Panc1 (cell line): ENCODE measurements at regions not wholly inside any gene's neighbourhood (a gene's known extent, or its start where the extent isn't known, plus 50 kb on each side); places are given as distances from the start of the nearest gene placed in this dataset.
"Not testable (repeated sequence)": the region's sequence is repeated elsewhere in the genome, so short reads cannot be mapped to it uniquely, and the experiment has no call there.

Experiments
- ATAC-seq: fragments of 200-7000 bp; cut with Tn5 transposase; 2 replicates; pipeline ENCODE4 v1.9.1; 2020; ENCODE audit warnings: mild to moderate bottlenecking, moderate library complexity
- BruUV-seq: library from RNA; stranded (reverse); fragments of 400-500 nt; replicated peaks from 2 replicates; lab custom pipeline; 2021; lab: Mats Ljungman, UMichigan
- CTCF ChIA-PET: fragments of 300-600 bp; sonication (Branson Sonifier 250); formaldehyde crosslinking; loops from one replicate; lab custom pipeline; 2022; ENCODE audit warnings: antibody characterized with exemption; lab: Charles Lee
- POLR2A ChIA-PET: fragments of 300-600 bp; sonication (Branson Sonifier 250); formaldehyde crosslinking; loops from one replicate; lab custom pipeline; 2022; ENCODE audit warnings: antibody characterized with exemption; lab: Charles Lee
- DNase-seq: peaks from one replicate; pipeline ENCODE4 v3.0.0-alpha.2; 2010; ENCODE audit warnings: low read depth, low spot score
- H3K27ac ChIP-seq: 2 replicates; pipeline ENCODE4 v1.5.1; 2011; ENCODE audit warnings: mild to moderate bottlenecking, low read length, inconsistent platforms
- H3K27me3 ChIP-seq: fragments of 200-500 bp; sonication (Bioruptor generic); 2 replicates; pipeline ENCODE4 v1.6.0; 2014; ENCODE audit warnings: low read length, inconsistent platforms; ENCODE audit not compliant: control insufficient read depth, insufficient read depth
- H3K36me3 ChIP-seq: fragments of 200-500 bp; sonication (Bioruptor generic); 2 replicates; pipeline ENCODE4 v1.5.1; 2014; ENCODE audit warnings: inconsistent platforms, mild to moderate bottlenecking, low read length, moderate library complexity; ENCODE audit not compliant: control insufficient read depth, insufficient read depth
- H3K4me1 ChIP-seq: 2 replicates; pipeline ENCODE4 v1.5.1; 2011; ENCODE audit warnings: inconsistent platforms, mild to moderate bottlenecking, low read length, moderate library complexity; ENCODE audit not compliant: control insufficient read depth, insufficient read depth
- H3K4me3 ChIP-seq, 2 experiments: 2 replicates each; pipeline ENCODE4 v1.5.1; 2011 to 2012; ENCODE audit warnings: low read depth in 2 of 2, low read length in 2 of 2, mild to moderate bottlenecking in 2 of 2, inconsistent platforms in 1 of 2, moderate library complexity in 1 of 2
- H3K9me3 ChIP-seq: fragments of 200-500 bp; sonication (Bioruptor generic); 2 replicates; pipeline ENCODE4 v1.5.1; 2014; ENCODE audit warnings: low read depth, mild to moderate bottlenecking, inconsistent platforms, low read length, moderate library complexity; ENCODE audit not compliant: control insufficient read depth, insufficient read depth
- POLR2AphosphoS5 ChIP-seq: IDR thresholded peaks from 2 replicates; pipeline ENCODE4 v1.6.1; 2012; ENCODE audit warnings: mild to moderate bottlenecking, low read depth, low read length, moderate library complexity
- SIN3A ChIP-seq: IDR thresholded peaks from 2 replicates; pipeline ENCODE4 v1.6.1; 2012; ENCODE audit warnings: low read depth, mild to moderate bottlenecking, low read length, moderate library complexity, borderline replicate concordance; ENCODE audit not compliant: insufficient read depth
- TCF7L2 ChIP-seq: IDR thresholded peaks from 2 replicates; pipeline ENCODE4 v1.6.1; 2011; ENCODE audit warnings: mild to moderate bottlenecking, low read depth, low read length, inconsistent platforms
- in situ Hi-C: cut with HindIII; loops from 2 replicates; pipeline ENCODE4 v1.10.0; 2016; ENCODE audit warnings: low sequenced_read_pairs, low pct_unique_long_range_greater_than_20kb
- intact Hi-C: fragments of 100-400 bp; cut with micrococcal nuclease; formaldehyde crosslinking; loops from one replicate; pipeline ENCODE4 v1.10.0; 2022; ENCODE audit not compliant: unreplicated experiment
- TF ChIP-seq, protein P1 (sequence below), 2 experiments: IDR thresholded peaks; 2 replicates each; pipeline ENCODE4 v1.6.1; 2011 to 2012; ENCODE audit warnings: low read depth in 2 of 2, control low read depth in 1 of 2, low read length in 1 of 2, mild to moderate bottlenecking in 1 of 2, moderate library complexity in 1 of 2; ENCODE audit not compliant: insufficient read depth in 1 of 2
- TF ChIP-seq, protein P2 (sequence below): fragments of 450-650 bp; IDR thresholded peaks from 2 replicates; pipeline ENCODE4 v1.5.1; 2017; ENCODE audit warnings: mild to moderate bottlenecking

DNA sequence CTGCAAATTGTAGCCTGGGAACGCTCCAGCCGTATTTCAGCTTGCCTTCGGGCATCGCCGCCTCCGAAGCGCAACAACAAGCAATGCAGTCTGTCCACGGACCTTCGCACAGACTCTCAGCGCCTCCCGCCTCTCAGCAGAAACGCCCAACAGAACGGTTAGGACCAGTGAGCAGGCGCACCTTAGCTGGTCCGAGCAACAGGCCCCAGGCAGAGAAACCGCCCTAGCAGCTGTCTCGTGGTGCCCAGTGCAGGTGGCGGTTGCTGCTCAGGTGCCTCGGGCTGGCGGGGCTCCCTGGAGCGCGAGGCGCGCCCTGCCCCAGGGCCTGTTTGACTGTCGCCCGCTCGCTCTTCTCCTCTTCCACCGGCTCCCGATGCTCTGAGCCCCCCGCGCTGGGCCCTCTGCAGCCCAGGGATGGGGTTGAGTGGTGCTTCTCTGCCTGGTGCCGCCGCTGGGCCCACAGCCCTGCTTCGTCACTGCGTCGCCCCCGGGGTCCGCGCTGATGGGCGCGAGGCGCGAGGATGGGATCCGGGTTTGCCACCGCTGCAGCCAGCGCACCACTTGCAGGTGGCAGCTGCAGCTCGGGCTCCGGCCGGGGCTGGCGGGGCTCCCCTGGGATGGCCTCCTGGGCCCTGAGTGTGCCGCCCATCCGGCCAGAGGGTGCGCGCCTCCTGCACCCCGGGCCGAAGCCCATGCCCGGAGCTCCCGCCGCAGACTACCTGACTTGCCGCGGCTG is 268.4 kb upstream of the FRG2C start (continued):
- TF ChIP-seq, protein P1, sequence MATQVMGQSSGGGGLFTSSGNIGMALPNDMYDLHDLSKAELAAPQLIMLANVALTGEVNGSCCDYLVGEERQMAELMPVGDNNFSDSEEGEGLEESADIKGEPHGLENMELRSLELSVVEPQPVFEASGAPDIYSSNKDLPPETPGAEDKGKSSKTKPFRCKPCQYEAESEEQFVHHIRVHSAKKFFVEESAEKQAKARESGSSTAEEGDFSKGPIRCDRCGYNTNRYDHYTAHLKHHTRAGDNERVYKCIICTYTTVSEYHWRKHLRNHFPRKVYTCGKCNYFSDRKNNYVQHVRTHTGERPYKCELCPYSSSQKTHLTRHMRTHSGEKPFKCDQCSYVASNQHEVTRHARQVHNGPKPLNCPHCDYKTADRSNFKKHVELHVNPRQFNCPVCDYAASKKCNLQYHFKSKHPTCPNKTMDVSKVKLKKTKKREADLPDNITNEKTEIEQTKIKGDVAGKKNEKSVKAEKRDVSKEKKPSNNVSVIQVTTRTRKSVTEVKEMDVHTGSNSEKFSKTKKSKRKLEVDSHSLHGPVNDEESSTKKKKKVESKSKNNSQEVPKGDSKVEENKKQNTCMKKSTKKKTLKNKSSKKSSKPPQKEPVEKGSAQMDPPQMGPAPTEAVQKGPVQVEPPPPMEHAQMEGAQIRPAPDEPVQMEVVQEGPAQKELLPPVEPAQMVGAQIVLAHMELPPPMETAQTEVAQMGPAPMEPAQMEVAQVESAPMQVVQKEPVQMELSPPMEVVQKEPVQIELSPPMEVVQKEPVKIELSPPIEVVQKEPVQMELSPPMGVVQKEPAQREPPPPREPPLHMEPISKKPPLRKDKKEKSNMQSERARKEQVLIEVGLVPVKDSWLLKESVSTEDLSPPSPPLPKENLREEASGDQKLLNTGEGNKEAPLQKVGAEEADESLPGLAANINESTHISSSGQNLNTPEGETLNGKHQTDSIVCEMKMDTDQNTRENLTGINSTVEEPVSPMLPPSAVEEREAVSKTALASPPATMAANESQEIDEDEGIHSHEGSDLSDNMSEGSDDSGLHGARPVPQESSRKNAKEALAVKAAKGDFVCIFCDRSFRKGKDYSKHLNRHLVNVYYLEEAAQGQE (IDR thresholded peaks at IDR 0.05; ENCODE audit: insufficient read depth in 1 of 2, low read depth in 2 of 2, low read length in 1 of 2), result no peak

DNA sequence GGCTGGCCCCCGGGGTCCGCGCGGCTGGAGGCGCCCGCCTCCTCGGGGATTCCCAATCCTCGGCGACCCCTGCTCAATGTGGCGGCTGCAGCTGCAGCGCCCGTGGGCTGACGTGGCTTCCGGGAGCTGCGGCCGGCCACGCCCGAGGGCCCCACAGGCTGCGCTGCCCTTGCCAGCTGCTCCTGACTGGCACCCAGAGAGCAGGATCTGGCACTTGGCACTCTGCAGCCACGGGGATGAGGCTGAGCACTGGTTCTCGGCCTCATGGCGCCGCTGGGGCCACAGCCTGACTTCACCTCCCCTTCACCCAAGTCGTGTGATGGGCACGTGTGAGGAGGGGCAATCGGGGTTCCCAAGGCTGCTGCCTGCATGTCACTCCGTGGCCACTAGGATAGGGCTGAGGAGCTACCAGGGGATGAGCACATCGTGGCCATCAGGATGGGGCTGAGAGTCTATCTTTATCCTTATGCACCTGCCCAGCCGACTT is 267.8 kb upstream of the FRG2C start:
- H3K27me3 ChIP-seq, result no peaks in the 10 kb centered on the region
- ChIA-PET POLR2A (no interaction called here), CTCF (no interaction called here)
- no peaks in the 10 kb centered on the region for H3K4me1 ChIP-seq
- DNase-seq, result no peak
- no peaks in the 10 kb centered on the region for H3K36me3 ChIP-seq
- peak overlapping the region; percentile 8 to 12; a peak in 1 of 4 replicates for H3K4me3 ChIP-seq
- no peaks in the 10 kb centered on the region for H3K9me3 ChIP-seq
- in situ Hi-C loops (no loop called here), intact Hi-C loops (no loop called here)
- peak; percentile 42; the same call in 1 of the 2 replicates for ATAC-seq
- TF ChIP-seq SIN3A, result no peak
- no peak for TF ChIP-seq TCF7L2
- no peak for TF ChIP-seq POLR2AphosphoS5
- TF ChIP-seq, protein P2, sequence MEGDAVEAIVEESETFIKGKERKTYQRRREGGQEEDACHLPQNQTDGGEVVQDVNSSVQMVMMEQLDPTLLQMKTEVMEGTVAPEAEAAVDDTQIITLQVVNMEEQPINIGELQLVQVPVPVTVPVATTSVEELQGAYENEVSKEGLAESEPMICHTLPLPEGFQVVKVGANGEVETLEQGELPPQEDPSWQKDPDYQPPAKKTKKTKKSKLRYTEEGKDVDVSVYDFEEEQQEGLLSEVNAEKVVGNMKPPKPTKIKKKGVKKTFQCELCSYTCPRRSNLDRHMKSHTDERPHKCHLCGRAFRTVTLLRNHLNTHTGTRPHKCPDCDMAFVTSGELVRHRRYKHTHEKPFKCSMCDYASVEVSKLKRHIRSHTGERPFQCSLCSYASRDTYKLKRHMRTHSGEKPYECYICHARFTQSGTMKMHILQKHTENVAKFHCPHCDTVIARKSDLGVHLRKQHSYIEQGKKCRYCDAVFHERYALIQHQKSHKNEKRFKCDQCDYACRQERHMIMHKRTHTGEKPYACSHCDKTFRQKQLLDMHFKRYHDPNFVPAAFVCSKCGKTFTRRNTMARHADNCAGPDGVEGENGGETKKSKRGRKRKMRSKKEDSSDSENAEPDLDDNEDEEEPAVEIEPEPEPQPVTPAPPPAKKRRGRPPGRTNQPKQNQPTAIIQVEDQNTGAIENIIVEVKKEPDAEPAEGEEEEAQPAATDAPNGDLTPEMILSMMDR, result no peak
- TF ChIP-seq, protein P1 (IDR thresholded peaks at IDR 0.05; ENCODE audit: insufficient read depth in 1 of 2, low read depth in 2 of 2, low read length in 1 of 2), result no peak
- no TSS peak for BruUV-seq
- no peak overlapping the region for H3K27ac ChIP-seq

DNA sequence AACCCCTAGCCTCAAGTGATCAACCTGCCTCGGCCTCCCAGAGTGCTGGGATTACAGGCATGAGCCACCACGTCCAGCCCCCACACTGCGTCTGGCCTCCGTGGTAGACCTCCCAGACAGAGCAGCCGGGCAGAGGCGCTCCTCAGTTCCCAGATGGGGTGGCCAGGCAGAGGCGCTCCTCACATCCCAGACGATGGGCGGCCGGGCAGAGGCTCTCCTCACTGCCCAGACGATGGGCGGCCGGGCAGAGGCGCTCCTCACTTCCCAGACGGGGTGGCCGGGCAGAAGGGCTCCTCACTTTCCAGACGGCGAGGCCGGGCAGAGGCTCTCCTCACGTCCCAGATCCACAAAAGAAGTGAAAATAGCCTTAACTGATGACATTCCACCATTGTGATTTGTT is 266.6 kb upstream of the FRG2C start:
- in situ Hi-C loops, POLR2A ChIA-PET, H3K4me3 ChIP-seq, H3K27ac ChIP-seq, H3K4me1 ChIP-seq, BruUV-seq, CTCF ChIA-PET, DNase-seq, H3K36me3 ChIP-seq, intact Hi-C loops, ATAC-seq, H3K9me3 ChIP-seq, H3K27me3 ChIP-seq: not testable (repeated sequence)
